GM12878 (cell line): ENCODE measurements at regions not wholly inside any gene's neighbourhood (a gene's known extent, or its start where the extent isn't known, plus 50 kb on each side); places are given as distances from the start of the nearest gene placed in this dataset.

Experiments
- ATAC-seq: fragments of 200-7000 bp; cut with Tn5 transposase; 3 replicates; pipeline ENCODE4 v1.9.1; 2020; ENCODE audit warnings: mild to moderate bottlenecking, moderate library complexity
- BruUV-seq: library from RNA; stranded (reverse); fragments of 400-500 nt; replicated peaks from 2 replicates; lab custom pipeline; 2021; lab: Mats Ljungman, UMichigan
- CTCF ChIA-PET: fragments of 300-600 bp; sonication (Branson Sonifier 250); formaldehyde crosslinking; extraction: SDS; loops from one replicate; lab custom pipeline; 2021; ENCODE audit warnings: inconsistent platforms; lab: Yijun Ruan, JAX
- POLR2A ChIA-PET: fragments of 350-600 bp; formaldehyde crosslinking; extraction: SDS; loops from one replicate; lab custom pipeline; 2021; ENCODE audit warnings: inconsistent platforms; lab: Charles Lee
- RAD21 ChIA-PET: fragments of 300-600 bp; sonication (Branson Sonifier 250); formaldehyde crosslinking; loops from one replicate; lab custom pipeline; 2023; ENCODE audit warnings: antibody characterized with exemption; ENCODE audit not compliant: unreplicated experiment; lab: Charles Lee
- SMC1A ChIA-PET: fragments of 300-600 bp; sonication (Branson Sonifier 250); formaldehyde crosslinking; loops from one replicate; lab custom pipeline; 2023; ENCODE audit not compliant: unreplicated experiment, uncharacterized antibody; lab: Charles Lee
- DNase-seq: peaks from one replicate; pipeline ENCODE4 v3.0.0-alpha.2; 2011; ENCODE audit warnings: low read depth, low spot score
- FAIRE-seq: peaks from 3 replicates; lab custom pipeline; 2011; peaks lifted over from hg19 to GRCh38; lab: Jason Lieb, UNC
- H2AFZ ChIP-seq: 2 replicates; pipeline ENCODE4 v1.6.0; 2011; ENCODE audit warnings: low read depth, low read length, control low read depth; ENCODE audit not compliant: control insufficient read depth
- H3K27ac ChIP-seq: 2 replicates; pipeline ENCODE4 v1.5.1; 2011; ENCODE audit warnings: control low read depth; ENCODE audit not compliant: control insufficient read depth, insufficient read depth
- H3K27me3 ChIP-seq, 2 experiments: replicated peaks in 1 of 2; 2 replicates each; pipeline versions ENCODE4 v1.6.0 to v1.6.1; 2011; ENCODE audit warnings: low read length in 1 of 2; ENCODE audit not compliant: control insufficient read depth in 2 of 2, insufficient read depth in 2 of 2
- H3K36me3 ChIP-seq, 2 experiments: 2 replicates each; pipeline ENCODE4 v1.5.1; 2011; ENCODE audit warnings: low read length in 1 of 2; ENCODE audit not compliant: control insufficient read depth in 2 of 2, insufficient read depth in 2 of 2
- H3K4me1 ChIP-seq: 2 replicates; pipeline ENCODE4 v1.6.1; 2011; ENCODE audit warnings: mild to moderate bottlenecking, low read length, moderate library complexity, mixed read lengths; ENCODE audit not compliant: control insufficient read depth, insufficient read depth
- H3K4me2 ChIP-seq: 2 replicates; pipeline ENCODE4 v1.6.0; 2011; ENCODE audit warnings: control low read depth; ENCODE audit not compliant: control insufficient read depth, insufficient read depth
- H3K4me3 ChIP-seq: fragments of 200-600 bp; sonication (generic); 2 replicates; pipeline ENCODE4 v1.5.1; 2016
- H3K79me2 ChIP-seq: 2 replicates; pipeline ENCODE4 v1.6.0; 2011; ENCODE audit warnings: low read length; ENCODE audit not compliant: control insufficient read depth, insufficient read depth
- H3K9ac ChIP-seq: 2 replicates; pipeline ENCODE4 v1.8.0; 2011; ENCODE audit warnings: low read length, control low read depth, mixed read lengths; ENCODE audit not compliant: control insufficient read depth, insufficient read depth
- H3K9me3 ChIP-seq: replicated peaks from 3 replicates; pipeline ENCODE4 v1.5.1; 2011; ENCODE audit warnings: mild to moderate bottlenecking, low read length; ENCODE audit not compliant: control insufficient read depth, insufficient read depth
- H4K20me1 ChIP-seq: 2 replicates; pipeline ENCODE4 v1.6.0; 2011; ENCODE audit not compliant: control insufficient read depth, insufficient read depth
- E2F8 ChIP-seq: fragments of 450-650 bp; IDR thresholded peaks from 2 replicates; pipeline ENCODE4 v1.6.1; 2018; ENCODE audit warnings: mild to moderate bottlenecking, low read depth, moderate library complexity; ENCODE audit not compliant: partially characterized antibody
- ELK1 ChIP-seq: IDR thresholded peaks from 2 replicates; pipeline ENCODE4 v1.6.1; 2012; ENCODE audit warnings: low read depth, low read length, improper control_type of control experiment
- IRF3 ChIP-seq: fragments of 450-650 bp; IDR thresholded peaks from 2 replicates; pipeline ENCODE4 v1.6.1; 2014; ENCODE audit warnings: mild to moderate bottlenecking
- MYB ChIP-seq: fragments of 150-350 bp; IDR thresholded peaks from 2 replicates; pipeline ENCODE4 v1.6.1; 2014; ENCODE audit warnings: mild to moderate bottlenecking, low read depth, low read length, borderline replicate concordance
- NRF1 ChIP-seq: conservative IDR thresholded peaks from 2 replicates; pipeline ENCODE4 v1.6.1; 2011; ENCODE audit warnings: mild to moderate bottlenecking, low read depth, low read length, improper control_type of control experiment
- PKNOX1 ChIP-seq: fragments of 450-650 bp; IDR thresholded peaks from 2 replicates; pipeline ENCODE4 v1.6.1; 2016; ENCODE audit warnings: mild to moderate bottlenecking
- POLR2AphosphoS5 ChIP-seq: IDR thresholded peaks from 2 replicates; pipeline ENCODE4 v1.6.1; 2011; ENCODE audit warnings: mild to moderate bottlenecking, low read length, inconsistent platforms
- ZNF217 ChIP-seq: fragments of 450-650 bp; IDR thresholded peaks from 2 replicates; pipeline ENCODE4 v1.6.1; 2017; ENCODE audit warnings: antibody characterized with exemption, mild to moderate bottlenecking
- WGBS: methylation state at CpG from one replicate; pipeline ENCODE4 v1.1.6; 2016; ENCODE audit warnings: low lambda C conversion rate; ENCODE audit not compliant: insufficient replicate concordance, insufficient coverage; ENCODE audit errors: missing lambda C conversion rate; 5-methylcytosine and 5-hydroxymethylcytosine counted together
- in situ Hi-C: fragments of 300-500 bp; cut with MboI; formaldehyde crosslinking; loops from 9 replicates; pipeline ENCODE4 v1.14.3; 2018; ENCODE audit warnings: mixed read lengths
- intact Hi-C: fragments of 100-400 bp; cut with micrococcal nuclease; formaldehyde crosslinking; loops from one replicate; pipeline ENCODE4 v1.14.2; 2022; ENCODE audit not compliant: unreplicated experiment

- in situ Hi-C loops (no loop called here), intact Hi-C loops (no loop called here)
- H4K20me1 ChIP-seq, result no peaks in the 10 kb centered on the region
- H3K4me1 ChIP-seq, result no peaks in the 10 kb centered on the region
- DNase-seq, result no peak
- H3K4me3 ChIP-seq, result no peak overlapping the region
- ATAC-seq, result no peak
- no peaks in the 10 kb centered on the region for H3K36me3 ChIP-seq
- H3K9me3 ChIP-seq, result no peaks in the 10 kb centered on the region
- BruUV-seq, result no TSS peak
- ChIA-PET POLR2A (no interaction called here), SMC1A (no interaction called here), CTCF (no interaction called here), RAD21 (no interaction called here)
- 42% methylated on average over 3 of the region's 3 CpGs for WGBS
- no peaks in the 10 kb centered on the region for H3K27me3 ChIP-seq
- H3K9ac ChIP-seq, result no peak overlapping the region
- H3K4me2 ChIP-seq, result no peak overlapping the region
- no peaks in the 10 kb centered on the region for H3K79me2 ChIP-seq
- no peak overlapping the region for H3K27ac ChIP-seq
- no peak overlapping the region for H2AFZ ChIP-seq
- FAIRE-seq, result no peak
- TF ChIP-seq ZNF217 (no peak), ELK1 (no peak), E2F8 (no peak), MYB (no peak), NRF1 (no peak), POLR2AphosphoS5 (no peak), IRF3 (no peak), PKNOX1 (no peak)
Measured at GRCh38 chr11:91587131-91587530, 637.5 kb upstream of the FAT3 start.
